HEK293 (cell line): ENCODE measurements at regions not wholly inside any gene's neighbourhood (a gene's known extent, or its start where the extent isn't known, plus 50 kb on each side); places are given as distances from the start of the nearest gene placed in this dataset.

Experiments
- CTCF ChIA-PET: fragments of 350-600 bp; formaldehyde crosslinking; extraction: SDS; loops from one replicate; lab custom pipeline; 2021; ENCODE audit warnings: antibody characterized with exemption; lab: Yijun Ruan, JAX
- POLR2A ChIA-PET: fragments of 300-600 bp; formaldehyde crosslinking; extraction: SDS; loops from one replicate; lab custom pipeline; 2020; ENCODE audit warnings: antibody characterized with exemption, inconsistent platforms; lab: Yijun Ruan, JAX
- H3K27ac ChIP-seq: fragments of 200-500 bp; sonication (Bioruptor generic); 2 replicates; pipeline ENCODE4 v1.5.1; 2014; ENCODE audit warnings: low read depth, low read length, control low read depth, inconsistent platforms; ENCODE audit errors: extremely low read depth
- H3K36me3 ChIP-seq, 2 experiments: fragments of 200-500 bp in 1 of 2; sonication (Bioruptor generic) in 1 of 2; 1 replicate in 1 of 2; 2 replicates in 1 of 2; pipeline ENCODE4 v1.5.1; 2014 to 2017; ENCODE audit warnings: inconsistent platforms in 2 of 2, low read length in 2 of 2; ENCODE audit not compliant: control insufficient read depth in 2 of 2, insufficient read depth in 1 of 2
- H3K4me1 ChIP-seq: fragments of 200-500 bp; sonication (Bioruptor generic); 2 replicates; pipeline ENCODE4 v1.5.1; 2014; ENCODE audit warnings: mild to moderate bottlenecking, low read length, inconsistent platforms; ENCODE audit not compliant: control insufficient read depth, insufficient read depth
- H3K4me3 ChIP-seq: 2 replicates; pipeline ENCODE4 v1.5.1; 2011; ENCODE audit warnings: low read depth, mild to moderate bottlenecking, control low read depth, low read length, moderate library complexity
- H3K9me3 ChIP-seq: fragments of 200-500 bp; sonication (Bioruptor generic); 2 replicates; pipeline ENCODE4 v1.5.1; 2014; ENCODE audit warnings: low read depth, low read length, inconsistent platforms; ENCODE audit not compliant: control insufficient read depth, insufficient read depth
- INSM2 ChIP-seq: fragments of 450-650 bp; formaldehyde crosslinking; IDR thresholded peaks from 2 replicates; pipeline ENCODE4 v1.5.1; 2016; ENCODE audit warnings: missing biosample characterization, missing genetic modification characterization
- OVOL3 ChIP-seq: fragments of 450-650 bp; formaldehyde crosslinking; IDR thresholded peaks from 2 replicates; pipeline ENCODE4 v1.5.1; 2016; ENCODE audit warnings: missing biosample characterization, missing genetic modification characterization
- PRDM1 ChIP-seq: fragments of 450-650 bp; formaldehyde crosslinking; IDR thresholded peaks from 2 replicates; pipeline ENCODE4; 2016; ENCODE audit warnings: missing biosample characterization, missing genetic modification characterization
- YY1 ChIP-seq: fragments of 450-650 bp; formaldehyde crosslinking; IDR thresholded peaks from 2 replicates; pipeline ENCODE4 v1.5.1; 2018; ENCODE audit warnings: missing biosample characterization, missing genetic modification characterization
- ZFP69B ChIP-seq: fragments of 450-650 bp; formaldehyde crosslinking; IDR thresholded peaks from 2 replicates; pipeline ENCODE4 v1.5.1; 2016; ENCODE audit warnings: missing biosample characterization, missing genetic modification characterization
- ZNF169 ChIP-seq: fragments of 450-650 bp; formaldehyde crosslinking; IDR thresholded peaks from 2 replicates; pipeline ENCODE4 v1.5.1; 2016; ENCODE audit warnings: missing biosample characterization, missing genetic modification characterization
- ZNF311 ChIP-seq: fragments of 450-650 bp; formaldehyde crosslinking; IDR thresholded peaks from 2 replicates; pipeline ENCODE4 v1.5.1; 2017; ENCODE audit warnings: missing biosample characterization, missing genetic modification characterization, borderline replicate concordance
- ZNF426 ChIP-seq: fragments of 450-650 bp; formaldehyde crosslinking; IDR thresholded peaks from 2 replicates; pipeline ENCODE4 v1.5.1; 2017; ENCODE audit warnings: missing biosample characterization, missing genetic modification characterization, mild to moderate bottlenecking, inconsistent platforms, moderate library complexity
- ZNF521 ChIP-seq: fragments of 450-650 bp; formaldehyde crosslinking; IDR thresholded peaks from 2 replicates; pipeline ENCODE4 v1.5.1; 2017; ENCODE audit warnings: missing biosample characterization, mild to moderate bottlenecking, missing genetic modification characterization
- ZNF621 ChIP-seq: fragments of 450-650 bp; formaldehyde crosslinking; IDR thresholded peaks from 2 replicates; pipeline ENCODE4 v1.5.1; 2017; ENCODE audit warnings: missing biosample characterization, missing genetic modification characterization
- ZNF654 ChIP-seq: fragments of 450-650 bp; formaldehyde crosslinking; IDR thresholded peaks from 2 replicates; pipeline ENCODE4 v1.5.1; 2016; ENCODE audit warnings: low read depth, missing biosample characterization, missing genetic modification characterization
- ZNF664 ChIP-seq: fragments of 450-650 bp; formaldehyde crosslinking; IDR thresholded peaks from 2 replicates; pipeline ENCODE4 v1.5.1; 2016; ENCODE audit warnings: missing biosample characterization, missing genetic modification characterization
- ZNF791 ChIP-seq: fragments of 450-650 bp; formaldehyde crosslinking; IDR thresholded peaks from 2 replicates; pipeline ENCODE4 v1.5.1; 2016; ENCODE audit warnings: missing biosample characterization, missing genetic modification characterization
- TF ChIP-seq, protein P1 (sequence below): sonication (generic); formaldehyde crosslinking; IDR thresholded peaks from 2 replicates; pipeline ENCODE4 v1.8.1; 2022; ENCODE audit warnings: mild to moderate bottlenecking, moderate library complexity, missing genetic modification reagents
- TF ChIP-seq, protein P2 (sequence below): fragments of 450-650 bp; formaldehyde crosslinking; optimal IDR thresholded peaks from 2 replicates; pipeline ENCODE3; 2016; ENCODE audit warnings: missing biosample characterization, mild to moderate bottlenecking, missing genetic modification characterization
- TF ChIP-seq, protein P3 (sequence below): fragments of 450-650 bp; formaldehyde crosslinking; IDR thresholded peaks from 2 replicates; pipeline ENCODE4 v1.5.1; 2016; ENCODE audit warnings: missing biosample characterization, missing genetic modification characterization

DNA sequence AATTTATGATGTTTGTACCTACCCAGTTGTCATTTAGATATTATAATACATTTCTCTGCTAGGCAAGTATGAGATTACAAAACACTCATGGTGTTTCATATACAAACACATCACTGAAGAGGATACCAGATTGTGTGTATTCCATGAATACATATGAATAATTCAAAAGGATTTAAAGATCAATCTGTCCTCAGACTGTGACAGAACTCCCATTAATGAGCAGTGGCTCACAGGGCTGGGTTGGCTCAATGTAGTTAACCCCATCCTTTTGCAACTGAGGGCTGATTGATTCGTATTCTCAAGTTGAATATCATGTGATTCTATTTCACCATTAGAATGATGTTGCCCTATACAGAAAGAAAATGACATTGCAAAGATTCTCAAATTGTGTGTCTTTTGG lies 79.6 kb upstream of the SPANXN2 start:
- Histone ChIP-seq H3K4me3 (no peak overlapping the region), H3K27ac (no peak overlapping the region), H3K36me3 (no peaks in the 10 kb centered on the region), H3K4me1 (no peaks in the 10 kb centered on the region), H3K9me3 (no peaks in the 10 kb centered on the region)
- POLR2A ChIA-PET, result no interaction called here
- CTCF ChIA-PET, result interaction anchor here (0.6 kb wide), 1 partner anchor 12 kb away, joined by 3 read pairs; no protein-coding TSS in a partner anchor
- no peak for TF ChIP-seq ZNF426 (tag by site-specific recombination)
- TF ChIP-seq ZNF311 (tag by site-specific recombination), result no peak
- no peak for TF ChIP-seq ZNF169 (tag by site-specific recombination)
- TF ChIP-seq ZFP69B, result no peak
- TF ChIP-seq OVOL3 (tag by site-specific recombination), result no peak
- no peak for TF ChIP-seq PRDM1 (tag by site-specific recombination)
- no peak for TF ChIP-seq INSM2
- TF ChIP-seq, protein P1, sequence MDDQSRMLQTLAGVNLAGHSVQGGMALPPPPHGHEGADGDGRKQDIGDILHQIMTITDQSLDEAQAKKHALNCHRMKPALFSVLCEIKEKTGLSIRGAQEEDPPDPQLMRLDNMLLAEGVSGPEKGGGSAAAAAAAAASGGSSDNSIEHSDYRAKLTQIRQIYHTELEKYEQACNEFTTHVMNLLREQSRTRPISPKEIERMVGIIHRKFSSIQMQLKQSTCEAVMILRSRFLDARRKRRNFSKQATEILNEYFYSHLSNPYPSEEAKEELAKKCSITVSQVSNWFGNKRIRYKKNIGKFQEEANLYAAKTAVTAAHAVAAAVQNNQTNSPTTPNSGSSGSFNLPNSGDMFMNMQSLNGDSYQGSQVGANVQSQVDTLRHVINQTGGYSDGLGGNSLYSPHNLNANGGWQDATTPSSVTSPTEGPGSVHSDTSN (CRISPR knock-in tag), result no peak

GRCh38 chrX:143788265-143788664 lies 67.7 kb upstream of the SPANXN2 start:
- Histone ChIP-seq H3K4me3 (no peak overlapping the region), H3K27ac (no peak overlapping the region)
- TF ChIP-seq ZNF654 (tag by site-specific recombination), result peak; percentile 43
- TF ChIP-seq, protein P2, sequence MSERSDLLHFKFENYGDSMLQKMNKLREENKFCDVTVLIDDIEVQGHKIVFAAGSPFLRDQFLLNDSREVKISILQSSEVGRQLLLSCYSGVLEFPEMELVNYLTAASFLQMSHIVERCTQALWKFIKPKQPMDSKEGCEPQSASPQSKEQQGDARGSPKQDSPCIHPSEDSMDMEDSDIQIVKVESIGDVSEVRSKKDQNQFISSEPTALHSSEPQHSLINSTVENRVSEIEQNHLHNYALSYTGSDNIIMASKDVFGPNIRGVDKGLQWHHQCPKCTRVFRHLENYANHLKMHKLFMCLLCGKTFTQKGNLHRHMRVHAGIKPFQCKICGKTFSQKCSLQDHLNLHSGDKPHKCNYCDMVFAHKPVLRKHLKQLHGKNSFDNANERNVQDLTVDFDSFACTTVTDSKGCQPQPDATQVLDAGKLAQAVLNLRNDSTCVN (tag by site-specific recombination), result no peak
- TF ChIP-seq, all 188 proteins: peak for 1
- H3K36me3 ChIP-seq, result no peaks in the 10 kb centered on the region
- H3K9me3 ChIP-seq, result no peaks in the 10 kb centered on the region; the same call in 1 of the 2 replicates
- CTCF ChIA-PET, result interaction anchor here (0.7 to 1.4 kb wide), 5 partner anchors 9 to 1513 kb away, joined by 3 to 16 read pairs (median 7); no protein-coding TSS in a partner anchor
- no peaks in the 10 kb centered on the region for H3K4me1 ChIP-seq
- POLR2A ChIA-PET, result no interaction called here

GRCh38 chrX:143787341-143787740 lies 66.8 kb upstream of the SPANXN2 start:
- TF ChIP-seq ZNF664 (tag by site-specific recombination) (no peak), YY1 (tag by site-specific recombination) (no peak), ZNF791 (tag by site-specific recombination) (no peak), ZNF621 (no peak), ZNF521 (no peak)
- TF ChIP-seq, protein P3, sequence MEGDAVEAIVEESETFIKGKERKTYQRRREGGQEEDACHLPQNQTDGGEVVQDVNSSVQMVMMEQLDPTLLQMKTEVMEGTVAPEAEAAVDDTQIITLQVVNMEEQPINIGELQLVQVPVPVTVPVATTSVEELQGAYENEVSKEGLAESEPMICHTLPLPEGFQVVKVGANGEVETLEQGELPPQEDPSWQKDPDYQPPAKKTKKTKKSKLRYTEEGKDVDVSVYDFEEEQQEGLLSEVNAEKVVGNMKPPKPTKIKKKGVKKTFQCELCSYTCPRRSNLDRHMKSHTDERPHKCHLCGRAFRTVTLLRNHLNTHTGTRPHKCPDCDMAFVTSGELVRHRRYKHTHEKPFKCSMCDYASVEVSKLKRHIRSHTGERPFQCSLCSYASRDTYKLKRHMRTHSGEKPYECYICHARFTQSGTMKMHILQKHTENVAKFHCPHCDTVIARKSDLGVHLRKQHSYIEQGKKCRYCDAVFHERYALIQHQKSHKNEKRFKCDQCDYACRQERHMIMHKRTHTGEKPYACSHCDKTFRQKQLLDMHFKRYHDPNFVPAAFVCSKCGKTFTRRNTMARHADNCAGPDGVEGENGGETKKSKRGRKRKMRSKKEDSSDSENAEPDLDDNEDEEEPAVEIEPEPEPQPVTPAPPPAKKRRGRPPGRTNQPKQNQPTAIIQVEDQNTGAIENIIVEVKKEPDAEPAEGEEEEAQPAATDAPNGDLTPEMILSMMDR (tag by site-specific recombination), result no peak

More at GRCh38 chrX:143787341-143787740, 66.8 kb upstream of the SPANXN2 start:
- no peaks in the 10 kb centered on the region for H3K4me1 ChIP-seq
- H3K36me3 ChIP-seq, result no peaks in the 10 kb centered on the region
- no peaks in the 10 kb centered on the region; the same call in 1 of the 2 replicates for H3K9me3 ChIP-seq
- no peak overlapping the region for H3K27ac ChIP-seq
- CTCF ChIA-PET, result interaction anchor here (0.6 to 1.4 kb wide), 3 partner anchors 8 to 13 kb away, joined by 3 to 16 read pairs (median 7); no protein-coding TSS in a partner anchor
- POLR2A ChIA-PET, result no interaction called here
- no peak overlapping the region for H3K4me3 ChIP-seq
